ENCODE measurements at regions not wholly inside any gene's neighbourhood (a gene's known extent, or its start where the extent isn't known, plus 50 kb on each side); places are given as distances from the start of the nearest gene placed in this dataset.

DNA sequence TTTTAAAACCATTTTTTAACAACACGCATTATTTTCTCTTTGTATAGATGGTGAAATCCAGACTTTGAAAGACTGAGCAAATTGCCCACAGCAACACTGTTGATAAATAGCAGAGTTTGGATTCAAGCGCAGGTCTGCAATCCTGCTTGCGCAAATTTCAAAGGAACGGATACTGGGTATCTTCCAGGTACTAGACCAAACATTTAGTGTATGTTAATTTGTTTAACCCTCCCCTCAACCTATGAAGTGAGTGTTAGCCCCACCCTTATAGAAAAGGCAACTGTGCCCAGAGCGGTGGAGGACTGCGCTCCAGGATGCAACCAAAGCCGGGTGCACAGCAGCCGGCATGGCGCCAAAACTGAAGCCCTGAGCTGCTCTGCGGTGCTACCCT is 103.8 kb downstream of the CPN2 start:
- TF ChIP-seq, protein P1, sequence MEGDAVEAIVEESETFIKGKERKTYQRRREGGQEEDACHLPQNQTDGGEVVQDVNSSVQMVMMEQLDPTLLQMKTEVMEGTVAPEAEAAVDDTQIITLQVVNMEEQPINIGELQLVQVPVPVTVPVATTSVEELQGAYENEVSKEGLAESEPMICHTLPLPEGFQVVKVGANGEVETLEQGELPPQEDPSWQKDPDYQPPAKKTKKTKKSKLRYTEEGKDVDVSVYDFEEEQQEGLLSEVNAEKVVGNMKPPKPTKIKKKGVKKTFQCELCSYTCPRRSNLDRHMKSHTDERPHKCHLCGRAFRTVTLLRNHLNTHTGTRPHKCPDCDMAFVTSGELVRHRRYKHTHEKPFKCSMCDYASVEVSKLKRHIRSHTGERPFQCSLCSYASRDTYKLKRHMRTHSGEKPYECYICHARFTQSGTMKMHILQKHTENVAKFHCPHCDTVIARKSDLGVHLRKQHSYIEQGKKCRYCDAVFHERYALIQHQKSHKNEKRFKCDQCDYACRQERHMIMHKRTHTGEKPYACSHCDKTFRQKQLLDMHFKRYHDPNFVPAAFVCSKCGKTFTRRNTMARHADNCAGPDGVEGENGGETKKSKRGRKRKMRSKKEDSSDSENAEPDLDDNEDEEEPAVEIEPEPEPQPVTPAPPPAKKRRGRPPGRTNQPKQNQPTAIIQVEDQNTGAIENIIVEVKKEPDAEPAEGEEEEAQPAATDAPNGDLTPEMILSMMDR (IDR thresholded peaks at IDR 0.05): no peak
- no peak for TF ChIP-seq POLR2A (IDR thresholded peaks at IDR 0.05)
